Gastrocnemius medialis (tissue), 4 donors: ENCODE measurements at regions not wholly inside any gene's neighbourhood (a gene's known extent, or its start where the extent isn't known, plus 50 kb on each side); places are given as distances from the start of the nearest gene placed in this dataset.

Experiments
- POLR2A ChIP-seq, 2 donors: fragments of 450-650 bp; IDR thresholded peaks; one replicate each; pipeline ENCODE4 v1.6.1; 2017; ENCODE audit warnings: antibody characterized with exemption in 2 of 2, mild to moderate bottlenecking in 2 of 2, moderate library complexity in 2 of 2
- TF ChIP-seq, protein P1 (sequence below), 5 experiments: fragments of 450-650 bp in 3 of 5; fragments of 200-600 bp in 2 of 5; sonication (generic) in 2 of 5; IDR thresholded peaks in 4 of 5; conservative IDR thresholded peaks in 1 of 5; 1 replicate in 4 of 5; 2 replicates in 1 of 5; pipeline ENCODE4 v1.5.1; 2016 to 2019; ENCODE audit warnings: antibody characterized with exemption in 5 of 5, mild to moderate bottlenecking in 3 of 5, moderate library complexity in 3 of 5

DNA sequence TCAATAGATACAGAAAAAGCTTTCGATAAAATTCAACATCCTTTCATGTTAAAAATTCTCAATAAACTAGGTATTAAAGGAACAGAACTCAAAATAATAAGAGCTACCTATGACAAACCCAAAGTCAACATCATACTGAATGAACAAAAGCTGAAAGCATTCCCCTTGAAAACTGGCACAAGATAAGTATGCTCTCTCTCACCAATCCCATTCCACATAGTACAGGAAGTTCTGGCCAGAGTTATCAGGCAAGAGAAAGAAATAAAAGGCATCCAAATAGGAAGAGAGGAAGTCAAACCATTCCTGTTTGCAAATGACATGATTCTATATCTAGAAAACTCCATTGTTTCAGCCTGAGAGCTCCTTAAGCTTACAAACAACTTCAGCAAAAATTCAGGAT, 1145.8 kb upstream of the DDX18 start:
- TF ChIP-seq, protein P1, sequence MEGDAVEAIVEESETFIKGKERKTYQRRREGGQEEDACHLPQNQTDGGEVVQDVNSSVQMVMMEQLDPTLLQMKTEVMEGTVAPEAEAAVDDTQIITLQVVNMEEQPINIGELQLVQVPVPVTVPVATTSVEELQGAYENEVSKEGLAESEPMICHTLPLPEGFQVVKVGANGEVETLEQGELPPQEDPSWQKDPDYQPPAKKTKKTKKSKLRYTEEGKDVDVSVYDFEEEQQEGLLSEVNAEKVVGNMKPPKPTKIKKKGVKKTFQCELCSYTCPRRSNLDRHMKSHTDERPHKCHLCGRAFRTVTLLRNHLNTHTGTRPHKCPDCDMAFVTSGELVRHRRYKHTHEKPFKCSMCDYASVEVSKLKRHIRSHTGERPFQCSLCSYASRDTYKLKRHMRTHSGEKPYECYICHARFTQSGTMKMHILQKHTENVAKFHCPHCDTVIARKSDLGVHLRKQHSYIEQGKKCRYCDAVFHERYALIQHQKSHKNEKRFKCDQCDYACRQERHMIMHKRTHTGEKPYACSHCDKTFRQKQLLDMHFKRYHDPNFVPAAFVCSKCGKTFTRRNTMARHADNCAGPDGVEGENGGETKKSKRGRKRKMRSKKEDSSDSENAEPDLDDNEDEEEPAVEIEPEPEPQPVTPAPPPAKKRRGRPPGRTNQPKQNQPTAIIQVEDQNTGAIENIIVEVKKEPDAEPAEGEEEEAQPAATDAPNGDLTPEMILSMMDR (IDR thresholded peaks at IDR 0.05 in 4 of 5, conservative IDR thresholded peaks at IDR 0.05 in 1 of 5), result no peak
- no peak for TF ChIP-seq POLR2A (IDR thresholded peaks at IDR 0.05)
